SK-N-MC (cell line): ENCODE measurements at regions not wholly inside any gene's neighbourhood (a gene's known extent, or its start where the extent isn't known, plus 50 kb on each side); places are given as distances from the start of the nearest gene placed in this dataset.

Experiments
- EZH2 ChIP-seq: fragments of 200-600 bp; sonication (generic); IDR thresholded peaks from one replicate; pipeline ENCODE4 v1.6.1; 2017; ENCODE audit warnings: antibody characterized with exemption
- FOXP2 ChIP-seq: optimal IDR thresholded peaks from 2 replicates; pipeline ENCODE3; 2011; ENCODE audit warnings: mild to moderate bottlenecking, moderate library complexity; ENCODE audit not compliant: insufficient read depth; ENCODE audit errors: extremely low read length, control extremely low read depth
- POLR2AphosphoS5 ChIP-seq: IDR thresholded peaks from 2 replicates; pipeline ENCODE4 v1.6.1; 2012; ENCODE audit warnings: mild to moderate bottlenecking, low read depth, low read length, borderline replicate concordance

DNA sequence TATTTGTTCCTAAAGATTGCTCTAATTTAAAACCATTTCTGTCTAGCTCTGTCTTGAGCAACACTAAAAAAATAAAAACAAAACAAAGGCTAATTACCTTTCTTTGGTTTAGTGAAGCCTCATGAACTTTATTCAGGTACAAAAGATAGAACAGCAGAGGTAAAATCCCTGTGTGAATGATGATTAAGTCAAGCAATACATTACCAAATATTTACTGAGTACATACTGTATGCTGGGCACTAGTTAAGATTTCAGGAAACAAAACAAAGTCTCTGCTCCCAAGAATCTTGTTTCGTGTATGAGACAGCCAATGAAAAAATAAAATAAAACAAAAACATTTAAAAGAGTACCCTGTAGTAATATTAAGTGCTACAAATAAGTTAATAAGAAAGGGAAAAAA lies 257.5 kb downstream of the RND3 start:
- TF ChIP-seq POLR2AphosphoS5 (no peak), EZH2 (no peak), FOXP2 (no peak)
